A673 (cell line): ENCODE measurements at regions not wholly inside any gene's neighbourhood (a gene's known extent, or its start where the extent isn't known, plus 50 kb on each side); places are given as distances from the start of the nearest gene placed in this dataset.

Experiments used
- EZH2 ChIP-seq: fragments of 200-600 bp; sonication (generic); IDR thresholded peaks from 2 replicates; pipeline ENCODE4 v1.6.1; 2017; ENCODE audit warnings: borderline replicate concordance, low read depth, mild to moderate bottlenecking, mixed read lengths, antibody characterized with exemption, low read length; ENCODE audit not compliant: poor library complexity, severe bottlenecking
- TF ChIP-seq, protein P1 (sequence below): fragments of 300-800, 200-600 bp; sonication (generic); conservative IDR thresholded peaks from 2 replicates; pipeline ENCODE4 v1.5.1; 2017; ENCODE audit warnings: low read depth, mild to moderate bottlenecking, antibody characterized with exemption, low read length, moderate library complexity, mixed read lengths

DNA sequence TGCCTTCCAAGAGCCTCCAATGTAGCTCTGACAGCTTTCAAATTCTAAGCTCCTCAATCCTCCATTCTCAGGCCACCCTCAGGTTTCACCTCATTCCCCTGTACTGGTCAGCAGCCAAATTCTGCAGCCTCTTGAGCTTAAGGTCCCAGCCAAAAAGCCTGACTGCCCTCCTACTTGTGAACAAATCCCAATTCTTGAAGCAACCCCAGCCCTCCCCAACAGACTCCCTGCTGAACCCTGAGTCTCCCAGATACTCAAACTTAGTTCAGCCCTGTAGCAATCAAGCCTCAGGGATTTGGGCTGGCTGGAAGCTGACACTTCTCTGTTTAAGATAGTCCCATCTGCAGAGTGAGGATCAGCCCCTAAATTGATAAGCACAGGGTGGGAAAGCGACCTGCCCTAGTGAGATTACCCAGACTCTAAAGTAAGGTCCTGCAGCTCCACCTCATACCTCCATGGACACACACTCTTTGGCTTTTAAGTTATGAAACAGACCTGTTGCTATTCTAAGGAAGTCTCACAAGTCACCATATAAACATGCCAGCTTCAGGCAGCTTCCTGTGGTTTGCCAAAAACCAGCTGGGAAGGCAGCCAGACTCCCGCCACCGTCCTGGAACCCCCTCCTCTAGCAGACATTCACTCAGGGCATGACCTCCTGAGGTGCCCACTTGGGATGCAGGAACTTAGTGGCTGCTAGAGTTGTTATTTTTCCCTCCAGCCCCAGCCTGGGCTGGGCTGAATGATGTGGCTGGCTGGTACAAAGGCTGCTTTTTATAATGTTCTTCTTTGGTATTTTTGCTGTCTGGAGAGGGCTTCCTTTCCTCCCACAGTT lies 82.5 kb upstream of the PICALM start:
- TF ChIP-seq, protein P1, sequence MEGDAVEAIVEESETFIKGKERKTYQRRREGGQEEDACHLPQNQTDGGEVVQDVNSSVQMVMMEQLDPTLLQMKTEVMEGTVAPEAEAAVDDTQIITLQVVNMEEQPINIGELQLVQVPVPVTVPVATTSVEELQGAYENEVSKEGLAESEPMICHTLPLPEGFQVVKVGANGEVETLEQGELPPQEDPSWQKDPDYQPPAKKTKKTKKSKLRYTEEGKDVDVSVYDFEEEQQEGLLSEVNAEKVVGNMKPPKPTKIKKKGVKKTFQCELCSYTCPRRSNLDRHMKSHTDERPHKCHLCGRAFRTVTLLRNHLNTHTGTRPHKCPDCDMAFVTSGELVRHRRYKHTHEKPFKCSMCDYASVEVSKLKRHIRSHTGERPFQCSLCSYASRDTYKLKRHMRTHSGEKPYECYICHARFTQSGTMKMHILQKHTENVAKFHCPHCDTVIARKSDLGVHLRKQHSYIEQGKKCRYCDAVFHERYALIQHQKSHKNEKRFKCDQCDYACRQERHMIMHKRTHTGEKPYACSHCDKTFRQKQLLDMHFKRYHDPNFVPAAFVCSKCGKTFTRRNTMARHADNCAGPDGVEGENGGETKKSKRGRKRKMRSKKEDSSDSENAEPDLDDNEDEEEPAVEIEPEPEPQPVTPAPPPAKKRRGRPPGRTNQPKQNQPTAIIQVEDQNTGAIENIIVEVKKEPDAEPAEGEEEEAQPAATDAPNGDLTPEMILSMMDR = no peak
- TF ChIP-seq EZH2 = no peak
